Stimulated activated CD4-positive, alpha-beta T cell treated with anti-CD3 and anti-CD28 coated beads, Interleukin-4, amount 100 ng/mL, for 48 hours (primary cell): ENCODE measurements at regions not wholly inside any gene's neighbourhood (a gene's known extent, or its start where the extent isn't known, plus 50 kb on each side); places are given as distances from the start of the nearest gene placed in this dataset.

Experiments
- DNase-seq, 2 donors: peaks; one replicate each; pipeline ENCODE4 v3.0.0-alpha.2; 2020; ENCODE audit warnings: low read depth in 2 of 2

GRCh38 chr7:55629051-55629677 lies 56.9 kb upstream of the VOPP1 start:
- DNase-seq, result no peak

DNA sequence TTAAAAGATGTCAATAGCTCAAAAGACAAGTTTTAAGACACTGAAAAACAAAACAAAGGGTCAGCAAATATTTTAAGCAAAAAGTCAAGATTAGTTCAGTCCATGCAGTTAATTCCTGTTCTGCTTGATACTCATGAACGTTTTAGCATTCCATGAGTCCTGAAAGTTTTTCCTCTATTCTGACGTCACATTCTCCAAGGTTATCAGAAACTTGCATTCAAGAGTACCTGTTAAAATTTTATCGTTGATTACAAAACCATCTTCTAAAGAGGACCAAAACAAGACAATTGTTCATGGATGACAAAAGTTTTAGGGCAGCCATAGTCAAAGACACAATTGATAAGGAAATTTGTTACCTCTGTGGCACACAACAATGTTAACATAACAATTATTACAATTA lies 52.5 kb upstream of the VOPP1 start:
- DNase-seq, result no peak

DNA sequence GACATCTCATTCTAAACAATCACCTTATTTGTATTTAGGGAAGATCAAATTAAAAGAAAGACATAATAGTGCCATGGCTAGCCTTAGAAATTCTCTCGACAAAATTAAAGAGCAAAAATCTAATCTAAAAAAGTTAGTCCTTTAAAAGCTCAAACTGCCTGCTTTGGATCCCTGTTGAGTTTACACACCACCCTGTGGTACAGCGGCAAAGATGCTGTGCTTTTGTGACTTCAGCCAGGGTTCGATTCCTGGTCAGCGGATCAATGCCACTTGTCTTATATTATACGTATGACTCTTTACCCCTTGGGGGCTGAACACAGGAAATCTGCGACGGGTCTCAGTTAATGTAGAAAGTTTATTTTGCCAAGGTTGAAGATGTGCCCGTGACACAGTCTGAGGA lies 51.3 kb upstream of the VOPP1 start:
- DNase-seq, result no peak

- no peak for DNase-seq
Observed at GRCh38 chr7:55622241-55622640, 49.9 kb upstream of the VOPP1 start.
